Endothelial cell of umbilical vein (primary cell): ENCODE measurements at regions not wholly inside any gene's neighbourhood (a gene's known extent, or its start where the extent isn't known, plus 50 kb on each side); places are given as distances from the start of the nearest gene placed in this dataset.

Source experiments
- BruUV-seq: library from RNA; stranded (reverse); fragments of 400-500 nt; replicated peaks from 2 replicates; lab custom pipeline; 2021; lab: Mats Ljungman, UMichigan
- CTCF ChIA-PET: fragments of 300-600, 350-600 bp; sonication (Branson Sonifier 250); formaldehyde crosslinking; loops from one replicate; lab custom pipeline; 2021; ENCODE audit warnings: antibody characterized with exemption, inconsistent platforms; lab: Charles Lee
- POLR2A ChIA-PET: fragments of 300-600, 350-600 bp; sonication (Branson Sonifier 250); formaldehyde crosslinking; loops from one replicate; lab custom pipeline; 2021; ENCODE audit warnings: antibody characterized with exemption, inconsistent platforms; lab: Charles Lee
- DNase-seq: peaks from one replicate; pipeline ENCODE4 v3.0.0-alpha.2; 2011; ENCODE audit warnings: low read depth, low spot score
- FAIRE-seq: peaks from 2 replicates; lab custom pipeline; 2011; peaks lifted over from hg19 to GRCh38; lab: Jason Lieb, UNC
- H2AFZ ChIP-seq: 2 replicates; pipeline ENCODE4 v1.6.0; 2012; ENCODE audit warnings: low read depth, low read length, control low read depth, inconsistent platforms
- H3K27ac ChIP-seq: 2 replicates; pipeline ENCODE4 v1.5.1; 2011; ENCODE audit warnings: low read depth, mild to moderate bottlenecking, control low read depth, low read length, moderate library complexity; ENCODE audit not compliant: insufficient read depth
- H3K27me3 ChIP-seq, 2 experiments: 2 replicates each; pipeline versions ENCODE4 v1.6.0 to v1.6.1; 2011; ENCODE audit warnings: low read length in 2 of 2, mixed read lengths in 1 of 2; ENCODE audit not compliant: control insufficient read depth in 2 of 2, insufficient read depth in 2 of 2
- H3K36me3 ChIP-seq, 2 experiments: 2 replicates in 1 of 2; 3 replicates in 1 of 2; pipeline ENCODE4 v1.5.1; 2011; ENCODE audit warnings: low read length in 2 of 2, mild to moderate bottlenecking in 1 of 2, moderate library complexity in 1 of 2; ENCODE audit not compliant: control insufficient read depth in 2 of 2, insufficient read depth in 2 of 2; ENCODE audit errors: extremely low read depth in 1 of 2
- H3K4me1 ChIP-seq: 3 replicates; pipeline ENCODE4 v1.5.1; 2011; ENCODE audit warnings: mild to moderate bottlenecking, low read length; ENCODE audit not compliant: control insufficient read depth, insufficient read depth; ENCODE audit errors: extremely low read depth
- H3K4me2 ChIP-seq: 2 replicates; pipeline ENCODE4 v1.6.1; 2011; ENCODE audit warnings: low read length, control low read depth, mixed read lengths; ENCODE audit not compliant: insufficient read depth
- H3K4me3 ChIP-seq, 3 experiments: fragments of 200-600 bp in 1 of 3; sonication (generic), shearing (Covaris generic) in 1 of 3; replicated peaks in 1 of 3; 2 replicates each; pipeline ENCODE4 v1.5.1; 2011 to 2016; ENCODE audit warnings: control low read depth in 3 of 3, low read length in 3 of 3, mild to moderate bottlenecking in 2 of 3, inconsistent platforms in 1 of 3, low read depth in 1 of 3, moderate library complexity in 1 of 3; ENCODE audit not compliant: insufficient read depth in 1 of 3
- H3K79me2 ChIP-seq: 2 replicates; pipeline ENCODE4 v1.6.0; 2012; ENCODE audit warnings: low read length, inconsistent platforms; ENCODE audit not compliant: control insufficient read depth, insufficient read depth
- H3K9ac ChIP-seq: replicated peaks from 2 replicates; pipeline ENCODE3; 2011; ENCODE audit warnings: low read length, control low read depth; ENCODE audit not compliant: insufficient read depth; ENCODE audit errors: extremely low read depth
- H3K9me1 ChIP-seq: replicated peaks from 3 replicates; pipeline ENCODE4 v1.6.0; 2011; ENCODE audit warnings: mild to moderate bottlenecking, low read length; ENCODE audit not compliant: control insufficient read depth, insufficient read depth; ENCODE audit errors: extremely low read depth
- H3K9me3 ChIP-seq: replicated peaks from 2 replicates; pipeline ENCODE4 v1.5.1; 2012; ENCODE audit warnings: low read length, inconsistent platforms; ENCODE audit not compliant: control insufficient read depth, insufficient read depth
- H4K20me1 ChIP-seq: replicated peaks from 2 replicates; pipeline ENCODE3; 2011; ENCODE audit warnings: mild to moderate bottlenecking, low read length; ENCODE audit not compliant: control insufficient read depth, insufficient read depth; ENCODE audit errors: extremely low read depth
- EZH2 ChIP-seq: IDR thresholded peaks from 2 replicates; pipeline ENCODE4 v1.6.1; 2012; ENCODE audit warnings: borderline replicate concordance, low read depth, mild to moderate bottlenecking, moderate library complexity, low read length, inconsistent platforms; ENCODE audit not compliant: severe bottlenecking
- FOS ChIP-seq: IDR thresholded peaks from 2 replicates; pipeline ENCODE4 v1.6.1; 2011; ENCODE audit warnings: mild to moderate bottlenecking, low read length, moderate library complexity, borderline replicate concordance; ENCODE audit not compliant: insufficient read depth
- JUN ChIP-seq: IDR thresholded peaks from 2 replicates; pipeline ENCODE4 v1.6.1; 2011; ENCODE audit warnings: borderline replicate concordance, low read depth; ENCODE audit not compliant: insufficient read length, insufficient read depth
- MYC ChIP-seq: IDR thresholded peaks from one replicate; pipeline ENCODE4 v1.6.1; 2011; ENCODE audit warnings: mild to moderate bottlenecking, low read depth, low read length
- POLR2A ChIP-seq: IDR thresholded peaks from 2 replicates; pipeline ENCODE4 v1.6.1; 2012; ENCODE audit warnings: low read depth, mild to moderate bottlenecking, control low read depth, low read length
- POLR2AphosphoS5 ChIP-seq: IDR thresholded peaks from 2 replicates; pipeline ENCODE4 v1.6.1; 2012; ENCODE audit warnings: low read depth, mild to moderate bottlenecking, control low read depth, low read length, moderate library complexity; ENCODE audit not compliant: insufficient read depth
- dilution Hi-C: fragments of 300-500 bp; cut with MboI; formaldehyde crosslinking; loops from one replicate; pipeline ENCODE4 v1.15.0; 2019; ENCODE audit warnings: low sequenced_read_pairs; ENCODE audit not compliant: extremely low pct_ligation_motif_present
- intact Hi-C: fragments of 100-400 bp; cut with micrococcal nuclease; formaldehyde crosslinking; loops from one replicate; pipeline ENCODE4 v1.10.0; 2022
- TF ChIP-seq, protein P1 (sequence below): IDR thresholded peaks from 2 replicates; pipeline ENCODE4 v1.6.1; 2011; ENCODE audit not compliant: insufficient read depth, insufficient read length

DNA sequence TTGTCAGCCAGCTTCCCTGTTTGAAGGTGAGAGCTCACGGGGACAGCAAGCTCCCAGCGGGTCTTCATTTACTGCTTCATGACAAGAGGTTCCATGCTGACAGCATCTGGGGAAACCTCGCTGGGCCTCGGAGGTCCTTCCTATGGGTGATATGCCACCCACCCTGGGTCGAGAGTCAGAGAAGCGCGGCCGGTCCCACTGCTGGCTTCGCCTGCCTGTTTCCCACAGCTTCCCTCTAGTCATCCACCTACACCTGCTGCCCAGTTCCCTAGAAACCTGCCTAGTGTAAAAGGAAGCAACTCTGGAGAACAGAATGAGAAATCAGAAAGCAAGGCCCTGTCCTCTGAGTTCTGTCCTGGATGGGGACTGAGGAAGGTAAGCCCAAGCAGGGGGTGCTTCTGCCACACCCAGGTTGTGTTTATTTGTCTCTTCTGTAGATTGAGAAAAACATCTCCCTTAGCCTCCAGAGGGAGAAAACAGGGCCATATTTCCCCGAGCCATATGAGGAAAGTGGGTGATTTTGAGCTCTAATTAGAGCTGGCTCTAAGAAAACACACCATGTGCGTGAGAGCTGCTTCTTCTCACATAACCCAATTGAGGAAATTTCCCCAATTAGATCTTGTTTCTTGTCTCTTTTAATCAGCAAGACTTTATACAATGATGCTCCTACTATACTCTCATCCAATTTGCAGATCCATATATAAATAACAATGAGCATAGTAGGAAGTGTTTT lies 504.3 kb downstream of the IRS2 start:
- Histone ChIP-seq H3K4me1 (no peaks in the 10 kb centered on the region), H3K27me3 (no peaks in the 10 kb centered on the region), H3K4me3 (no peak overlapping the region), H3K36me3 (no peaks in the 10 kb centered on the region), H3K27ac (no peak overlapping the region), H3K79me2 (no peaks in the 10 kb centered on the region), H2AFZ (no peak overlapping the region), H3K9me3 (no peaks in the 10 kb centered on the region), H3K9me1 (no peaks in the 10 kb centered on the region), H3K4me2 (no peak overlapping the region), H4K20me1 (no peaks in the 10 kb centered on the region), H3K9ac (no peak overlapping the region)
- ChIA-PET CTCF (interaction anchor here (0.5 kb wide), 1 partner anchor 8 kb away, joined by 3 read pairs; no protein-coding TSS in a partner anchor), POLR2A (no interaction called here)
- no peak for DNase-seq
- FAIRE-seq = no peak
- dilution Hi-C loops (no loop called here), intact Hi-C loops (no loop called here)
- TF ChIP-seq JUN (no peak), FOS (no peak), EZH2 (no peak), MYC (no peak), POLR2A (no peak), POLR2AphosphoS5 (no peak)
- TF ChIP-seq, protein P1, sequence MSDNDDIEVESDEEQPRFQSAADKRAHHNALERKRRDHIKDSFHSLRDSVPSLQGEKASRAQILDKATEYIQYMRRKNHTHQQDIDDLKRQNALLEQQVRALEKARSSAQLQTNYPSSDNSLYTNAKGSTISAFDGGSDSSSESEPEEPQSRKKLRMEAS = no peak
- BruUV-seq = no TSS peak
